BJ (cell line): ENCODE measurements at regions not wholly inside any gene's neighbourhood (a gene's known extent, or its start where the extent isn't known, plus 50 kb on each side); places are given as distances from the start of the nearest gene placed in this dataset.

Source experiments
- CTCF ChIA-PET: fragments of 350-600 bp; formaldehyde crosslinking; extraction: SDS; loops from one replicate; lab custom pipeline; 2021; ENCODE audit warnings: antibody characterized with exemption, inconsistent platforms; lab: Yijun Ruan, JAX
- POLR2A ChIA-PET: fragments of 300-600 bp; sonication (Branson Sonifier 250); formaldehyde crosslinking; extraction: SDS; loops from one replicate; lab custom pipeline; 2021; ENCODE audit warnings: antibody characterized with exemption; lab: Charles Lee
- DNase-seq: peaks from one replicate; pipeline ENCODE4 v3.0.0-alpha.2; 2011; ENCODE audit warnings: low read depth
- H3K27me3 ChIP-seq: 2 replicates; pipeline ENCODE4 v1.6.0; 2011; ENCODE audit warnings: low read length; ENCODE audit not compliant: control insufficient read depth, insufficient read depth
- H3K36me3 ChIP-seq: 2 replicates; pipeline ENCODE4 v1.5.1; 2011; ENCODE audit warnings: low read length; ENCODE audit not compliant: control insufficient read depth, insufficient read depth
- H3K4me3 ChIP-seq: 2 replicates; pipeline ENCODE4 v1.5.1; 2011; ENCODE audit warnings: low read depth, mild to moderate bottlenecking, control low read depth, low read length
- CTCF ChIP-seq: IDR thresholded peaks from 2 replicates; pipeline ENCODE4 v1.5.1; 2011; ENCODE audit warnings: low read depth, mild to moderate bottlenecking, control low read depth, inconsistent platforms, low read length, moderate library complexity; ENCODE audit not compliant: insufficient read depth

GRCh38 chr15:31522028-31522427 is 195.4 kb downstream of the KLF13 start:
- CTCF ChIA-PET = interaction anchor here (1.4 kb wide), 1 partner anchor 23 kb away, joined by 7 read pairs; no protein-coding TSS in a partner anchor
- Histone ChIP-seq H3K36me3 (no peaks in the 10 kb centered on the region), H3K4me3 (no peak overlapping the region), H3K27me3 (peaks cover 1% of the 10 kb centered on the region; the same call in 1 of the 2 replicates)
- POLR2A ChIA-PET = no interaction called here
- no peak for TF ChIP-seq CTCF
- no peak for DNase-seq

GRCh38 chr15:31523027-31523654 is 196.5 kb downstream of the KLF13 start:
- no peak overlapping the region for H3K4me3 ChIP-seq
- no peak for TF ChIP-seq CTCF
- CTCF ChIA-PET = no interaction called here
- POLR2A ChIA-PET = no interaction called here
- no peaks in the 10 kb centered on the region for H3K36me3 ChIP-seq
- DNase-seq = no peak
- H3K27me3 ChIP-seq = peaks cover 1% of the 10 kb centered on the region; the same call in 1 of the 2 replicates

GRCh38 chr15:31523655-31524049 is 197.0 kb downstream of the KLF13 start:
- POLR2A ChIA-PET = no interaction called here
- H3K4me3 ChIP-seq = no peak overlapping the region
- CTCF ChIA-PET = no interaction called here
- TF ChIP-seq CTCF = no peak
- peaks cover 1% of the 10 kb centered on the region; the same call in 1 of the 2 replicates for H3K27me3 ChIP-seq
- DNase-seq = no peak
- H3K36me3 ChIP-seq = no peaks in the 10 kb centered on the region

GRCh38 chr15:31525185-31525695 is 198.6 kb downstream of the KLF13 start:
- no peak for DNase-seq
- H3K27me3 ChIP-seq = peaks cover 1% of the 10 kb centered on the region; the same call in 1 of the 2 replicates
- POLR2A ChIA-PET = no interaction called here
- no peaks in the 10 kb centered on the region for H3K36me3 ChIP-seq
- CTCF ChIA-PET = no interaction called here
- TF ChIP-seq CTCF = no peak
- no peak overlapping the region for H3K4me3 ChIP-seq

GRCh38 chr15:31525988-31526665 is 199.5 kb downstream of the KLF13 start:
- ChIA-PET CTCF (interaction anchor here (0.6 kb wide), 1 partner anchor 1727 kb away, joined by 4 read pairs; no protein-coding TSS in a partner anchor), POLR2A (no interaction called here)
- H3K4me3 ChIP-seq = no peak overlapping the region
- peaks cover 1% of the 10 kb centered on the region; the same call in 1 of the 2 replicates for H3K27me3 ChIP-seq
- TF ChIP-seq CTCF = no peak
- H3K36me3 ChIP-seq = no peaks in the 10 kb centered on the region
- DNase-seq = no peak
